ENCODE measurements at regions not wholly inside any gene's neighbourhood (a gene's known extent, or its start where the extent isn't known, plus 50 kb on each side); places are given as distances from the start of the nearest gene placed in this dataset.

- TF ChIP-seq POLR2A (IDR thresholded peaks at IDR 0.05; ENCODE audit: low read depth, low read length) (no peak), POLR2AphosphoS5 (IDR thresholded peaks at IDR 0.05; ENCODE audit: low read depth, low read length) (no peak), SPI1 (IDR thresholded peaks at IDR 0.05; ENCODE audit: low read depth, low read length) (no peak), TAF1 (IDR thresholded peaks at IDR 0.05; ENCODE audit: low read depth, low read length) (no peak), POU2F2 (IDR thresholded peaks at IDR 0.05; ENCODE audit: low read depth, low read length) (no peak), PAX5 (IDR thresholded peaks at IDR 0.05; ENCODE audit: insufficient read depth, low read length, severe bottlenecking) (no peak)
Observed at GRCh38 chr3:59116233-59116537, 66.4 kb upstream of the CFAP20DC start.

Data from GM12891 (cell line).